ENCODE measurements at regions not wholly inside any gene's neighbourhood (a gene's known extent, or its start where the extent isn't known, plus 50 kb on each side); places are given as distances from the start of the nearest gene placed in this dataset.

DNA sequence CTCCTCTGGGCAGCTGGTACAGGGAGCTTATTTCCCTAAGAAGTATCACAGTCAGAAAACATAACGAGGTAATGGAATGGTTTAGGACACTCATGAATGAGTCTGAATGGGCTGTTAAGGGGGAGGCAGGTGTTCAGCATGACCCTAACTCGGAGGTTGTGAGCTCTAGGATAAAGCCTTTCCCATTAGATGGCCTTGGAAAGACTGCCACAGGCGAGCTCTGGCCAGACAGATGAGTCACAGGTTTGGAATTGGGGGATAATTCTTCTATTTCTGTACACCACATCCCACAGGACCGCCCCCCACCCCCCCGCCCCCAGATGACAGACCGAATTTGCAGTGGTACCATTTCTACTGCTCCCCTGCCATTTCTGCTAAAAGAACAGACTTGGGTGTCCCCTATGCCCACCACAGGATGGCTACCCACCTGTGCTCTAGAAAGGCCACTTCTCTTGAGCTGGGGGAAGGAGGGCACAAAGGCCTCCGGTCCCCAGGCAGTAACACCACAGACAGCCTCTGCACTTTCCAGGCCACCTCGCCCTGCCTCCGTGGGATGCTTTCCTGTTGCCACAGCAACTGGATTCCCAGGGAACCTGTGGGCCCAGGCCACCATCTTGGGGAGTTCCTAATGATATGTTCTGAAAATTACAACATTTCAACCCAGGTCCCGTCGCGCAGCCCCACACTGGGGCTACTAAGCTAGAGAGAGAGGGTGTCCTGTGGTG, 76.7 kb downstream of the TRIM29 start:
- DNase-seq (ENCODE audit: insufficient read length, low spot score) (no peak), FAIRE-seq (no peak)

DNA sequence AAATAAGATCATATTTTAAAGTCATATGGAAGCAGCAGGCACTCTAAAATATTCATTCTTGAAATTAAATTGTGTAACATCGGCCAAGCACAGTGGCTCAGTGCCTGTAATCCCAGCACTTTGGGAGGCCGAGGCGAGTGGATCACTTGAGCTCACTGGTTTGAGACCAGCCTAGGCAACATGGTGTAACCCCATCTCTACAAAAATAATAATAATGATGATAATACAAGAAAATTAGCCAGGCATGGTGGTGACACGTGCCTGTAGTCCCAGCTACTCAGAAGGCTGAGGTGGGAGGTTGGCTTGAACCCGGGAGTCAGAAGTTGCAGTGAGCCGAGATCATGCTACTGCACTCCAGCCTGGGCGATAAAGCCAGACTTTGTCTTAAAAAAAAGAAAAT, 77.4 kb downstream of the TRIM29 start:
- FAIRE-seq (no peak), DNase-seq (ENCODE audit: insufficient read length, low spot score) (no peak)

GRCh38 chr11:120058931-120059330, 79.0 kb downstream of the TRIM29 start:
- no peak for FAIRE-seq
- no peak for DNase-seq (ENCODE audit: insufficient read length, low spot score)

DNA sequence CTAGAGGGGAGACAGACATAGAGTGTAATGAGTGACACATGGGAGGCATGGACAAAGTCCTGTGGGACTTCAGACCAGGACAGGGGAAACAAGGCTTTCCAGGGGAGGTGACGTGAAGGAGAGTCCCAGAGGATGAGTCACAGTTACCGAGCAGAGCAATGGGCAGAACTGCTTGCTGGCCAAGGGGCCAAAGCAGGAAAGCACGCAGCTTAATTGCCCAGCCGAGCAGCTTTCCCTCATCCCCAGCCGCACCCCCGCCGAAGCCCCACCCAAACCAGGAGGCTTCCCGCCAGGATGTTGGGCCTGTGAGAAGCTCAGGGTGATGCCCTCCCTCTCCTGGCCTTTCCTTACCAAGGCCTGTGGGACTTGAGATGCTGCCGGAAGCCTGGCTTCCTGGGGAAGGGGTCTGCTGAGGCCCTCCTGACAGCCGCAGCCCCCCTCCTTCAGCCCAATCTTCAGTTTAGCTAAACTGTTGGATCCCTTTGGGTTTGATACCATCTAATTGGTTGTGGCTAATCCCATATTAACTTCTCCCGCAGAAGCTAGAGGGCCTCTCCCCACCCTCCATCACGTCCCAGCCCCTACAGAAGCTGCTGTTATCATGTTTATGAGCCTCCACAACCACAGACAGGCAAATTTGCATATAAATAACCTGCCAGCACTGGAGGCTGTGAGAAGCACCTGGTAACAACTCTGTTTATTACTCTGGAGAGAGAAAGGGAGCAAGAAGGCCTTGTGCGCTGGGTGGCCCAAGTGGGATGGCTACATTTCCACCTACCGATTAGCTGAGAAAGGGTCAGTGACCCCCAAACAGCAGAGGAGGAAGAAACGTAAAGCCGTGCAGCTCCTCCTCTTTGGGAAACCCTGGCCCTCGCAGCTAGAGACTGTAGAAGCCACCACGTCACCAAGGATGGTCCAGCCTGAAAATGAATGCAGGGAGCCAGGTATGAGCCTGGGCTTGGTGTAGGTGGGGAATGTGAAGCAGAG, 80.0 kb downstream of the TRIM29 start:
- no peak for FAIRE-seq
- no peak for DNase-seq (ENCODE audit: insufficient read length, low spot score)

DNA sequence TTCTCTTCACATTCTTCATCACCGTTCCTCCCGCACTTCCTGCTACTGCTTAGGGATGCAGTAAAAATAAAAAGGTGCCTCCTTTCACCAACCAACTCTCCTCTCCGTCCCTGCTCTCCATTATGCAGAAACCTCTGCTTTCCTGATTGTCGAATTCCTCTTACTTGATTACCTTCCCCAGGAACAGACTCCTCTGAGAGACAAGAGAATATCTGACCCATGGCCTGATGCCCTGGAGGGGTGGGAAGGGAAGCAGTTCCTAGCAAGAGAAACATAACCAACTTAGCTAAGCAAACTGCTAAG, 80.9 kb downstream of the TRIM29 start:
- no peak for DNase-seq (ENCODE audit: insufficient read length, low spot score)
- no peak for FAIRE-seq

GRCh38 chr11:120056301-120057027, 81.4 kb downstream of the TRIM29 start:
- DNase-seq (ENCODE audit: insufficient read length, low spot score) (no peak), FAIRE-seq (no peak)

DNA sequence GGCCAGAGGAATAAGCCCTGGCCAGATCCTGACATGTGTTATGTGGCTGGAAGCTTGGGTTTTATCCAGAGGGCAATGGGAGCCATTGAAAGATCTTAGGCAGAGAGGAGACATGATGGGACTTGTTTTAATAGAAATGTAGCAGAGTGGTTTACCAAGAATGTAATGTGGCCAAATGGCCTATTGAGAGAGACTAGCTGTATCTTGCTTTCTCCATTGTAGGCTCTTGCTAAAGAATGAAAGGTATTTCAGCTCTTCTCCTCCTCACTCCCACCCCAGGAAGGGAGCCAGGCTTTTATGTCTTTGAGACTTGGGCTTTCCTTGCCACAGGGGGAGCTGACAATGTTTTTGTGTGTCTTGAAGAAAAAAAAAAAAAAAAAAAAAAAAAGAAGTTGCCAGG, 82.3 kb downstream of the TRIM29 start:
- FAIRE-seq (no peak), DNase-seq (ENCODE audit: insufficient read length, low spot score) (no peak)

- FAIRE-seq (no peak), DNase-seq (ENCODE audit: insufficient read length, low spot score) (no peak)
Measured at GRCh38 chr11:120054753-120055045, 83.2 kb downstream of the TRIM29 start.

DNA sequence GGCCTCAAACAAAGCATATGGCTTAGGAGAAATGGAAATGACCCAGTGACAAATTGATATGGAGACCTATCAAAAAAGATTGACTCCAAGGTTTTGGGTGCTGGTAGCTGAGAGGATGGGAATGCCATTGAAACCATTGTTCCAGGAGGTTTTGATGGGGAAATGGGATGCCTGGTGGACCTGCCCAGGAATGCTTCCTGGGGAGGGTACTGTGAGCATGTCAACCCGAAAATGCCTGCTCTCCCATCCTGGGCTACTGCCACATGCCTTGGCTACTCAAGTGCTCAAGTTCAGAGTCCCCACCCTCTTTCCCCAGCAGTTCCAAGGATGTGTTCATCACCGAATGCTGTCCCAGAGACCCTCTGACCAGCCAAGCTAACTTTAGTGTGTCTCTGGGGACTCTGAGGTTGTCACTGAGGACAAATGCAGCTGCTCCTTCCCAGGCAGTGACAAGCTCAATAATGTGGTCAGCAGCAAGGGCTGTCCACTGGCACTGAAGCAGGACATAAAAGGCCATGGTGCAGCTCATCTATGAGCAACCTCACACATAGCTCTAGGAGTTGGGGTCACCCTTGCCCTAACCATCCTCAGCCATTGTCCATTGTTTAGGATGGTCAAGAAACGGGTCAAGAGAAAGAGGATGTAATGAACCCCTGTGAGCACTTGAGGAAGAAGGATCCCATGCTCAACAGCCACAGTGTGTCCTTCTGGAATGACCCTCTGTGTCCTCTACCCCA, 83.7 kb downstream of the TRIM29 start:
- no peak for FAIRE-seq
- no peak for DNase-seq (ENCODE audit: insufficient read length, low spot score)

- no peak for FAIRE-seq
- no peak for DNase-seq (ENCODE audit: insufficient read length, low spot score)
Measured at GRCh38 chr11:120052196-120052775, 85.6 kb downstream of the TRIM29 start.

- DNase-seq (ENCODE audit: insufficient read length, low spot score), result no peak
- FAIRE-seq, result no peak
Measured at GRCh38 chr11:120044011-120044675, 93.8 kb downstream of the TRIM29 start.

- DNase-seq (ENCODE audit: insufficient read length, low spot score) (no peak), FAIRE-seq (no peak)
Measured at GRCh38 chr11:120043328-120043945, 94.5 kb downstream of the TRIM29 start.

GRCh38 chr11:120041625-120042024, 96.3 kb downstream of the TRIM29 start:
- no peak for DNase-seq (ENCODE audit: insufficient read length, low spot score)
- FAIRE-seq, result no peak

- no peak for FAIRE-seq
- DNase-seq (ENCODE audit: insufficient read length, low spot score), result no peak
Measured at GRCh38 chr11:120040151-120040840, 97.6 kb downstream of the TRIM29 start.

DNA sequence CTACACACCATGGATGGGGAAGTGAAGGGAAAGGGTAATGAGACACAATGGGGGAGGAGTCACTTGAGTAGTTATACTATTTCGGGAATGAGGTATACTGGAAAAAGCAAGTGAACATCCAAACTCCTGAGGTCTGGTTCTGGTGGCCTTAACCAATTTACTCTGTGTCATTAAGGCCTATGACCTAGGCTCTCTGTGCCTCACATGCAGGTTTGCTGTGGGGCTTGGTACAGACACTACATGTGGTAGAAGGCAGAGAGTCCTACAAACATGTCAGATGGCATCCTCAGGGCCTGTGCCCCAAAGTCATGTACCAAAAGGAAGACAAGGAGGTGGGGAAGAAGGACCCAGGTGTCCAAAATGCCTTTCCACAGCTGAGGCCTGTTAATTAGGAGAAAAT, 98.9 kb downstream of the TRIM29 start:
- FAIRE-seq (no peak), DNase-seq (ENCODE audit: insufficient read length, low spot score) (no peak)

GRCh38 chr11:120037111-120037510, 100.8 kb downstream of the TRIM29 start:
- FAIRE-seq, result no peak
- DNase-seq (ENCODE audit: insufficient read length, low spot score), result no peak

- no peak for FAIRE-seq
Measured at GRCh38 chr11:120035756-120036155, 102.2 kb downstream of the TRIM29 start.

DNA sequence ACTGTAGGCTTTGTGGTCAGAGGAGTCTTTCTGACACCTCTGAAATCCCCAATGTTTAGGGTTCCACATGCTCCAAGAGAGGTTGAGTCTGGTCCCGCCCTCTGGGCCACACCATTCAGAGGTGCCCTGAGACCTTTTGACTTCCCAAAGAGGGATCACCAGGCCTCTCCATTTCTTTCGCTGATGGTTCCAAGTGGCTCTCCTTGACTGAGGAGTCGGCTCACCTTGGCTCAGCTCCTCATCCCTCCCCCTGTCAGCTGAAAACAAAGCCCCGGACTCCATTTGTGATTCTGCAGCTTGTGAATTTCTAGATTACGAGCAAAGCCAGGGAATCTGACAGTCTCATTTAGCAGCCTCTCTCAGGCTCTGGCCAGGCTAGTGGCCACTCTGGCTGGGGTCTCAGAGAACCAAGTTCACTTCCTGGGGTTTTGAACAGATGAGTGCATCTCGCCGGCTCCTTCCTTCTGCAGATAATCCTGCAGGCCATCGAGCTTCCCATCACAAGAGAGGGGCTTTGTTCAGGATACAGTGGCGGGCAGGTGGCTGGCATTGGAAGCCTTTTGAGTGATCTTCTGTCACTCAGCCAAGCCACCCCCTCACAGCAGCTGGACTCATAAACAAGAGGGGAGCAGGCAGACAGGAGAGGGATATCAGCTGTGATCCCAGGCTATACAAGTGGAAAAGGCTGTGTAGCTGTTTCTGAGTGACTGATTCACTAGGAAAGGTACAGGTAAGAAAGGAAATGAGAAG, 102.9 kb downstream of the TRIM29 start:
- FAIRE-seq, result no peak
- DNase-seq (ENCODE audit: insufficient read length, low spot score), result no peak

More at GRCh38 chr11:120035756-120036155, 102.2 kb downstream of the TRIM29 start:
- no peak for DNase-seq (ENCODE audit: insufficient read length, low spot score)
